T1000 (cell line): ENCODE measurements at regions not wholly inside any gene's neighbourhood (a gene's known extent, or its start where the extent isn't known, plus 50 kb on each side); places are given as distances from the start of the nearest gene placed in this dataset.
"Not testable (repeated sequence)": the region's sequence is repeated elsewhere in the genome, so short reads cannot be mapped to it uniquely, and the experiment has no call there.

Experiments
- DNase-seq: peaks from one replicate; lab custom pipeline; 2025; ENCODE audit warnings: mixed read lengths; lab: John Stamatoyannopoulos, UW

DNA sequence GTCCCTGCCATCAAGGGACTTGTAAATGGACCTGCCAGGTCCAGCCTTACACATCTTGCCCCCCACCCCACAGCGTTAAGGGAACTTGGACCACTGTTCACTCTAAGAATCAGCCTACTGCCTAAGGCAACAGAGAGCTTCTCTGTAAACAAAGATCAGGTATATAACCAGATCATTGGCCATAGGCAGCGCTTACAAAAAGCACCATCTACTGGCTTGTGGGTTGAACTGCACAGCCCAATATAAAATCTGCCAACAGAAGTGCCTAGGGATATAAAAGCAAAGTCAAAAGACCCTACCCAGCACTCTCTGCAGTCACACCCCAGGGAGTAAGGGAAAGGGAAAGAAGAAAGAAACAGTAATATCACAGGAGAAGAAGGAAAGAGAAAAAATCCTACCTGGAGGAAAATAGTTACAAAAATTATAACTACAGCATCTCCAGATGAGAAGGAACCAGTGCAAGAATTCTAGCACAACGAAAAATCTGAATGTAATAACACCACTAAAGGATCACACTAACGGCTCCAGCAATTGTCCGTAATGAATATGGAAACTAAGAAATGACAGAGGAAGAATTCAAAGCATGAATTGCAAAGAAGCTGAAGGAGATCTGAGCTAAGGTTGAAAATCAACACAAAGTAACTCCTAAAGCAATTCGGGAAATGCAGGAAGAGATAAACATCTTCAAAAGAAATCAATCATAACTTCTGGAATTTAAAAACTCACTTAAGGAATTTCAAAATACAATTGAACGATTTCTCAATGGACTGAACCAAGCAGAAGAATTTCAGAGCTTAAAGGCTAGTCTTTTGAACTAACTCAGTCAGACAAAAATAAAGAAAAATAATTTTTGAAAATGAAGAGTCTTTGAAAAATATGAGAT is 95.2 kb upstream of the PCED1B start:
- DNase-seq = peak; percentile 27

GRCh38 chr12:46985816-46986215 is 93.6 kb upstream of the PCED1B start:
- no peak for DNase-seq

- not testable (repeated sequence) for DNase-seq
These were observed 91.3 kb upstream of the PCED1B start for GRCh38 chr12:46988122-46988521.

DNA sequence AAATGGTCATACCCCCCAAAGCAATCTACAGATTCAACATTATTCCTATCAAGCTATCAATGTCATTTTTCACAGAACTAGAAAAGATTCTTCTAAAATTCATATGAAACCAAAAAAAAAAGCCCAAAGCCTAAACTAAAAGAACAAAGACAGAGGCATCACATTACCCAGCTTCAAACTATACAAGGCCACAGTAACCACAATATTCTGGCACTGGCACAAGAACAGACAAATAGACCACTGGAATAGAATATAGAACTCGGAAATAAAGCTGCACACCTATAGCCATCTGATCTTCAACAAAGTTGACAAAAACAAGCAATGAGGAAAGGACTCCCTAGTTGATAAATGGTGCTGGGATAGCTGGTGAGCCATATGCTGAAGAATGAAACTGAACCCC is 89.2 kb upstream of the PCED1B start:
- DNase-seq = no peak

- DNase-seq = not testable (repeated sequence)
These were observed 87.4 kb upstream of the PCED1B start for GRCh38 chr12:46992051-46992450.

DNA sequence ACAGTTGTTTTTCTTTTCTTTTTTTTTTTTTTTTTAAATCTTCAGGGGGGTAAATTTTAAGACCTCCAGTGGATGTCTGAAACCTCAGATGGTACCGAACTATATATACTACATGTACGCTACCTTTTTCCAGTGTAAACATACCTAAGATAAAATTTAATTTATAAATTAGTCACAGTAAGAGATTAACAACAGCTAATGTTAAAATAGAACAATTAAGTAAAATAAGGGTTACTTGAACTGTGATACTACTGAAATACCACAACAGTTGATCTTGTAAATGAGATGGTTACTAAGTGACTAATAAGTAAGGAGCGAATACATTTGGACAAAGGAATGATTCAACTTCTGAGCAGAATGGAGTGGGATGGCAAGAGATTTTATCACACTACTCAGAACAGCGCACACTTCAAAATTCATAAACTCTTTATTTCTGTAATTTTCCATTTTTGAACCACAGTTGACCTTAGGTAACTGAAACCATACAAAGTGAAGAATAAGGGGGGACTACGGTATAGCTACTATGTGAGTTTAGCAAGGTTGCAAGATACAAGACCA is 80.5 kb upstream of the PCED1B start:
- DNase-seq = no peak

- no peak for DNase-seq
These were observed 74.8 kb upstream of the PCED1B start for GRCh38 chr12:47004634-47005033.

- DNase-seq = no peak
These were observed 72.4 kb upstream of the PCED1B start for GRCh38 chr12:47007048-47007447.

DNA sequence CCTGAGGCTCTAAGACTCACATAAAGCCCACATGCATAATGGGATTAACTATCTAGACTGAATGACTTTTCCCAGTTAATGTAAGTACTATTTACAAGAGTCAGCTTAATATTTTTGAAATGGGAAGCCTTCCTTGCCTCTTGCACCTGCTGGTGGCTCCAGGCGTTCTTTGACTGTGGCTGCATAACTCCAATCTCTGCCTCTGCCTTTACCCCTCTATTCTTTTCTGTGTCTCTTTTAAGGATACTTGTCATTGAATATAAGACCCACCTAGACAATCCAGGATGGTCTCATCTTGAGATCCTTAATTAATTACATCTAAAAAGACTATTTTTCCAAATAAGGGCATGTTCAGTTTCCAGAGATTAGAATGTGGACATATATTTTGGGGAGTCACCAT is 66.9 kb upstream of the PCED1B start:
- DNase-seq = no peak

DNA sequence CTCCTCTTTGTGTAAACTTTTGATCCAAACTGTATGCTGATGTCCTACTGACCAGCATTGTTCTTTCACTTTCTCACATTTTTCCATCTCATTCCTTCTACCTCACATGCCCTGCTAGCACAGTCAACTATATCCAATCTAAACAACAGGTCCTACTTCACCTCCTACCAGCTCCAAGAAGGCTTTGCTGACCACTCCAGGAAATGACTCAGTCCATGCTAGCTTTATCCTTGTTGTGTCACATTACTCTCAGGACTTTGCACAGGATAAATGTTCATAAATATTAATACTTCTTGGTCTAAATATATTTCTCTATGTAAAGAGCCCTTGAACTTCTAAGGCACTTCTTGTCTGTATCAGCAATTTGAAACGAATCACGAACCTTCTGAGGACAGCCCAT is 64.9 kb upstream of the PCED1B start:
- DNase-seq = peak; percentile 71

DNA sequence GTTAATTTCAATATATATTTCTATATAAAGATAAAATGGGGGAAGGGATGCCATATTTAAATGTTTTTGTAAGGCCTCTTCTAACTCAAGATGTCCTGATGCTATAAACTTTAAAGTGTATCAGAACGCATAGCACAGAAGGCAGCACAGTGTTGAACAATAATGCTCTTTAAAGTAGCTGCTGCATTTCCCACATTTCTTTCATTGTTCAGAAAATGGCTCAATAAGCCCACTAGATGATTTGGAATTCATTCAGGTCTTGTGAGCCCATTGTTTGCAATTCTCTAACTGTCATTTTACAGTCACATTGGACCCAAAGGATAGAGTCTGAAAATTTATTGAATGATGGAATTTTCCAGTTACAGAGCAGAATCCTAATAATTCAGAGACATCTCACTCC is 64.0 kb upstream of the PCED1B start:
- DNase-seq = no peak

GRCh38 chr12:47017041-47017713 is 62.2 kb upstream of the PCED1B start:
- DNase-seq = no peak

- DNase-seq = peak; percentile 77
These were observed 61.4 kb upstream of the PCED1B start for GRCh38 chr12:47017901-47018475.

- DNase-seq = peak; percentile 35
These were observed 59.1 kb upstream of the PCED1B start for GRCh38 chr12:47020211-47020821.

DNA sequence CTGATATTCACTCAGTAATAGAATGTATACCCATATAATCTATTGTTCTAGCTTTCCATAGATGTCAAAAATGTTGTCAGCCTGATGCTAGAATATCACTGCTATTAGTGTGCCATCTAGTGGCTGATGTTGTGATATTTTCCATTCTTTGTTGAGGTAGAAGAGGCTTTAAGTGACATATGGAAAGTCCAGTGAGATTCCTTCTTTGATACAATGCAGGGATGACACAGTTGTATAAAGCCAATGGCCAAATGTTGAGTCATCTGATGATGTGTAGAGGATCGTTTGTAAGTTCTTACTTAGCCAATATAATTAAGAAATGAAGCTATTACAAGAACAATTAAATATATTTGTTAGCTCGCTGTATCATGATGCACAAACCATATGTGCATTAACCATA is 58.1 kb upstream of the PCED1B start:
- DNase-seq = peak; percentile 95

DNA sequence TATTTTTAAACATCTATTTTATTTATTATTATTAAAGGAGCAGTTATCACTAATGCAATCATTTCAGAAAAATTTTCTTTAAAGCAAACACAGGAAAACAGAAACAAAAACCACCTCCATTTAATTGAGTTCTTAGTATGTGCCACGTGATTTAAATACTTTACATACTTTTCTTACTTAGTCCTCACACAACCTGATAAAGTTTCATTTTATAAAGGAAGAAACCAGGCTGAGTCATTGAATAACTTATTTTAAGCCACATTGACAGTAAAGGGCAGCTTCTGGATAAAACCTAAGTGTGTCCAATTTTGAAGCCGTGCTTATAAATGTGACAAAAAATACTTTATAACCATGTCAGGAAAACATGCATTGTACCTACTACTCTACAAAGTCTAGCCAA is 57.1 kb upstream of the PCED1B start:
- peak; percentile 78 for DNase-seq

- DNase-seq = peak; percentile 49
These were observed 56.1 kb upstream of the PCED1B start for GRCh38 chr12:47023311-47023710.

GRCh38 chr12:47023953-47024352 is 55.5 kb upstream of the PCED1B start:
- no peak for DNase-seq

GRCh38 chr12:47024463-47024862 is 55.0 kb upstream of the PCED1B start:
- DNase-seq = no peak

DNA sequence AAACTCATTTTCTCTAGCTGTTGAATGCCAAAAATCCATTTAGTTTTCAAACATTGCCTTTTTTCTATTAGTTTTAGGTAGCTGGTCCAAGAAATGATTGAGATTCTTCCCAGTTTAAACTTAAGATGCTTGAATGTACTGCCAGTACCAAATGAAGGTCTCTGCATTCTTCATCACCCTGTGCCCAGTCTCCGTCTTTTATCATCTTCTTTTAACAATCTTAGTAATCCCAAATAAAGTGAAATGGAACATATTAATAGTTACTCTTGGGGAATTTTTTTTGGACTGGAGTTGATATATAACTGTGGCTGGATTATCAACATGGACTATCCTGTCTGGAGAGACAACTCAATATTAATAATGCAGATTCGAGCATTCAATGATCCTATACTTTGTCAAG is 54.1 kb upstream of the PCED1B start:
- DNase-seq = no peak

- no peak for DNase-seq
These were observed 53.6 kb upstream of the PCED1B start for GRCh38 chr12:47025798-47026197.

DNA sequence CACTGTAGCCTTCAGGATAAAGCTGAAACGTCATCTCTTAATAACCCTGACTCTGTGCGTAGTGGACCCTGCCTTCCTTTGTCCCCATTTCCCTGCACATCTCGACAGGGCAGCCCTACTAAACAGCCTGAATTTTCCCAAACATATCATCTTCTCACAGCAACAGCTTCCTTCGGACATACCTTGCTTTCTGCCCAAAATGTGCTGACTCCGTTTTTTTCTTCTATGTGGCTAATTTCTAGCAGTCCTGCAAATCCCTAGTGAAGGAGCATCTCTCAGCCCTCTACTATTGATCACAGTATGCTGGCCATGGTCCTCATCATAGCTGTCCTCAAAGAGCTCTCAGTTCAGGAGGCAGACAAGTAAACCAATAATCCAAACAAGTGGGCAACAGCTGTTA is 53.1 kb upstream of the PCED1B start:
- no peak for DNase-seq
